ENCODE measurements at regions not wholly inside any gene's neighbourhood (a gene's known extent, or its start where the extent isn't known, plus 50 kb on each side); places are given as distances from the start of the nearest gene placed in this dataset.

DNA sequence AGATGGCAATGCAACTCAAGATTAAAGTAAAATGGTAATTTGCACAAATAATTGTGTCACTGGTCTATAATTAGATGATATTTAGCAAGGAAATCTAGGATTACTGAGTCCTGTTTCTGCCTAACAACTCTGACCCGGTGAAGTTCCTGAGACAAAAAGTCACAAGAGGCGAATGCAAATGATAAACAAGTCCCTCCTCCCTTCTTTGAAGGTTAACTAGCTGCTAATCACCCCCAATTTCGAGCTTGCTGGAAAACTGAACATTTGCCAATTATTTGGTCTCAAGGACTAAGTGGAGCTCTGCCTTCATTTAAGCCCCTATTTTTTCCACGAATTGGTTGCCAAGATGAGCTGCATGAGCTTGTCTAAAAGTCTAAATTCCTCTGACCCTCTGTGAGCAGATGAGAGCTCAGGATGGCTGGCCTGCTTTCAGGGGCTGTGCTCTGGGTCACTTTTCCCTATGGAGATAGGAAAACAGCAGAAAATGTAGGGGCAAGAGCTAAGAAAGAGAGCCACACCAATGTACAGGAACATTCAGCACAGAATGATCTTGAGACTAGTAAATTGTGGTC lies 127.3 kb downstream of the MBL2 start:
- DNase-seq (ENCODE audit: low read depth), result no peak

GRCh38 chr10:52649511-52649910 lies 123.1 kb downstream of the MBL2 start:
- DNase-seq (ENCODE audit: low read depth), result peak; percentile 54

DNA sequence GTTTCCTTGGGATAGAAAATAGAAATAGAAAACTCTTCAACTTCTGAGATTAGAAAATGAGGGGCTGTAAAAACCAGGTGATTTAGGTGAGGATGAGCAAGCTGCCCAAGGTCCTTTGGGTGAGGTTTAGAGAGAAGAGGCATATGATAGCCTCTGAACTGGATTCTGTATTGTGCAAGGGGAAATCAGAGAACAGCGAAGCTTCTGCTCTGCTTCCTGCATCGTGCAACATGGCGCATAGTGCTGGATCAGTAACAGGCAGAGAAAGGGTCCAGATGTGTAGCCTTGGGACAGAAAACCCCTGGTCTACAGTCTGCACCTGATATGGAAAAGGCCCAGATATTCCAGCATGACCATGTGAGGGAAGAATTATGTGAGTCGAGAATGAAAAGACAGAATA lies 121.7 kb downstream of the MBL2 start:
- DNase-seq (ENCODE audit: low read depth), result no peak

DNA sequence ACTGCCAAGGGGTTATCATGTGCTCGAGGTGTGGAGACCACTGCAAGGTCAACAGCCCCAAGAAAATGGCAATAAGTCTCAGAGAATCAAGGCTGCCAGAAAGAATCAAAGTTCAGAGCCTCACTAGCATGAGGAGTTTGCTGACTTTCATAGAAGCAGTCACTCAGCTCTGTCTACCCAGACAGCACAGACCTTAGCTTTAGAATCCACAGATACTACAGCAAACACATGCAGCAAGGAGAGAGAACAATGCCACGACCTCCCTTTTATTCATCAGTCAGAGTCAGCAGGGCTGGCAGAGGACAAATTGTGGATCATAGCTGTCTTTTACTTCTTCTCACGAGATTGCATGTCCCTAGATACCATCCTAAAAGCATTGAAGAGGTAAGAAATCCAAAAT lies 121.3 kb downstream of the MBL2 start:
- DNase-seq (ENCODE audit: low read depth), result no peak

DNA sequence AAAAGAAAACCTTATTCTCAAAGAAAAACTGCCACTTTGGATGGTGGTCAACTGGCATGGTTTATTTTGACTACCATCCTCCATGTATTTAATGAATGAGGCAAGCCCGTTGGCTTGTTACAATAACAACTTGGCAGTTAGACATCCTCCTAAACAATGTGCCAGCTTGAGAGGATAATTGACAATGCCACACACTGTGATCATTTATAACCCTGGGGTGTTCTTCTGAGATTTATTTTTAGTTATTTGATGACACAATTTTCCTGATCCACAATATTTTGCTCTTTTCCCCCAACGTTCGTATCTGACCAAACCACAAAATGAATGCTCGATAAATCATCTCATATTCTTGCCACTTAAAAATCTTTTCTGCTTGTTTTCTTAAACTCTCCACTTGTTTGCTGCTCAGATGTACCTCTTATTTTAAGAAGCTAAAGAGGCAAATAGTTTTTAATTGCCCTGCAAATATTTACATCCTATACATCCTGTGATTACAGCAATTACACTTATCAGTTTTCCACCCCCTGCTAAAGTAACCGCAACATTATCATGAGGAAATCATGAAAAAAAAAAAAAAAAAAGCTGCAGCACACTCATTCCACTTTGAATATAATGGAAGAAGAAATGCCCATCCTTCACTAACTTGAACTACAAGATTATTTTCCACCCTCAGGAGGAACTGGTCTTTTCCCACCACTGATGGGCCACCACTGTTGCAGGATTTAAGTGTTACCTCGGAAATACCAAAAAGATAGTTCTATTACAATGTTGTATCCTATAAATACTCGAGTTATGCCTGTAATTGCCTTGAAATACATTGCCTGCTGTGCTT lies 119.9 kb downstream of the MBL2 start:
- DNase-seq (ENCODE audit: low read depth), result peak; percentile 78

GRCh38 chr10:52653263-52653909 lies 119.2 kb downstream of the MBL2 start:
- DNase-seq (ENCODE audit: low read depth), result peak; percentile 19

DNA sequence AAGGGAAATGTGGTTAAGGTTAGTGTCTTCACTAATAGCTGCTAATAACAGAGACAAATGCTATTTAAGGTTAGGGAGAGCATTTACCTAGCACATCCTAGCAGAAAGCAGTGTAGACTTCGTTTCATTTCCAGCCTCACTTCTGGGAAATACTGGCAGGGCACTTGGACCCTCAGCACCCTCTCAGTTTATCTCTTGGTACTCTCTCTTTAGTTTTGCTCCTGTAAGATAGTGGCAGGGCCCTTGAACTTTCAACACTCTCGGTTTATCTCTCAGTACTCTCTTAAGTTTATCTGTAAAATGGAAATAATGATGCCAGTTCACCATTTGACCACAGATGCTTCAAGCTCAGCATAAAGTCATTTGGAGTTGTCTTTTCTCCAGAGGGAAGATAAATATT lies 118.4 kb downstream of the MBL2 start:
- DNase-seq (ENCODE audit: low read depth), result no peak

DNA sequence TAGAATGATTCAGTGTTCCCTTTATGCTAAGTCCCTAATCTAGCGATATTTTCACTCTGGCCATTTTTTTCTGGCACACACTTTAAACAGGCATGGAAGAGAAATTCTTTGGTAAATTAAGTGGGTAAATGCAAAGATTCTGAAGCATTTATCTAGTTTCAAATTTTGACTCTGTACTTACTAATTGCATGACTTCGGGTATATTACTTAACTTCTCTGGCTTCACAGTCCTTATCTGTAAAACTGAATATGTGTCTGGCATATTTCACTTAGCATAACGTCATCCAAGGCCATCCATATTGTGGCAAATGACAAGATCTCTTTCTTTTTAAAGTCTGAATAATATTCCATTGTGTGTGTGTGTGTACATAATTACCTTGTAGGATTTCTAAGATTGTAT lies 114.5 kb downstream of the MBL2 start:
- no peak for DNase-seq (ENCODE audit: low read depth)

GRCh38 chr10:52659085-52659484 lies 113.5 kb downstream of the MBL2 start:
- no peak for DNase-seq (ENCODE audit: low read depth)

GRCh38 chr10:52662256-52662655 lies 110.3 kb downstream of the MBL2 start:
- no peak for DNase-seq (ENCODE audit: low read depth)

- DNase-seq (ENCODE audit: low read depth), result no peak
Observed at GRCh38 chr10:52663161-52663560, 109.4 kb downstream of the MBL2 start.

DNA sequence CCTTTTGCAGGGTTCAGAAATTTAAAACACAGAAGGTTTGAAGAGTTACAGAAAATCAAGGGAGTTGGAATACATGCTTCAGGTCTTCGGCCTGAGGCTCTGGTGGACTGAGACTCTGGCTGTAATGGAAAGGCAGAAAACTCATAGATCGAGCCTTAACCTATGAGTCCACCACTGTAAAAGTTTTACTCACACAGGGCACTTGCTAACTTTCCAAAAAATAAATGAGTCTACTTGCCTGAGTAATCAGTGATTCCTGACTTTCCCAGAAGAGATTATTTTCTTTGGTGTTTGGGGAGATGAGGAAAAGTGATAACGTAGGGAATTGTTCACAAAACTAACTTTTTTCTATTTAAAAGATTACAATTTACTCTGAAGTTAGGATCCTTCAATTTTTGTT lies 108.0 kb downstream of the MBL2 start:
- peak; percentile 55 for DNase-seq (ENCODE audit: low read depth)

DNA sequence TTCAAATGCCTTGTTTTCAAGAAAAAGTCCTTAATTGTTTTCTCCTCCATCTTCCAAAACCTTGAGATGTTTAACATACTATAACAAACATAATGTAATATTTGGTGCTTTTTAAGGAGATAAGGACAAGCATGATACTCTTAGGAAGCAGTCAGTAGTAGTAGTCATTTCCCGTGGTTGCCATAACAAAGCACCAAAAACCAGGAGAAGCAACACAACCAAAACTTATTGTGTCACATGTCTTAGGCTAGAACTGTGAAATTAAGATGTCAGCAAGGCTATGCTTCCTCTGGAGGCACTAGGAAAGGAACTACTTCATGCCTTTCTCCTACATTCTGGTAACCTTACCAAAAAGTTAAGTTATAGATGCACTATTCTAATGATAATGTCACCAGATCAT lies 106.8 kb downstream of the MBL2 start:
- no peak for DNase-seq (ENCODE audit: low read depth)

DNA sequence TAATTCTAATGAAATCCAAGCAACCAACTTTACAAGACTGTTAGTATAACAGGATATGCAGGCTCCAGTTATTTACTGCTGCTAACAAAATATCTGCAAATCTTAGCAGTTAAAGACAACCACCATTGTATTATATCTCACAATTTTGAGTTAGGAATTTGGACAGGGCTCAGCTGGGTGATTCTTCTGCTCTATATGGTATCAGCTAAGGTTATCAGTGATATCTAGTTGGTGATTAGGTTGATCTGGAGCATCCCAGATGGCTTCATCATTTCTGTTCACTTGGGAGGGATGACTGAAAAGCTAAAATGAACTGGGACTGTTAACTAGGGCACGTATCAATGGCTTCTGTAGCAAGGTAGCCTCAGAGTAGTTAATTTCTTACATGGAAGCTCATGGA lies 105.7 kb downstream of the MBL2 start:
- no peak for DNase-seq (ENCODE audit: low read depth)

DNA sequence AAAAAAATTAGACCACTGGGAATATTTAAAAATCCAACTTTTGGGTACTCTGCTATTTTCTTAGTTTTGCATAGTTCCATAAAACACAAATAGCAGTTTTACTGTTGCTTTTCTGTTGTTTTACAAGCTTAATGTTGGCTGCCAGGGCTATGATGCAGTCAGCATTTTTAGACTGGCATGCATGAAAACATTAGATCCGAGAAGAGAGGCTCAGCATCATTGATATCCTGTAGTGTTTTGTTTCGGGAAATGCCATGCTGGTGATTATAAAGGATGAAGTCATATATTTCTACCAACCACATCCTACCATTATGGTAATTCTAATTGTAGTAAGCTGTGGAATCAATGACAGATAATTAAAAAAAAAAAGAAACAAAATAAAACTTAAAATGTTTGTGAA lies 104.6 kb downstream of the MBL2 start:
- peak; percentile 79 for DNase-seq (ENCODE audit: low read depth)

GRCh38 chr10:52672880-52673279 lies 99.7 kb downstream of the MBL2 start:
- no peak for DNase-seq (ENCODE audit: low read depth)

DNA sequence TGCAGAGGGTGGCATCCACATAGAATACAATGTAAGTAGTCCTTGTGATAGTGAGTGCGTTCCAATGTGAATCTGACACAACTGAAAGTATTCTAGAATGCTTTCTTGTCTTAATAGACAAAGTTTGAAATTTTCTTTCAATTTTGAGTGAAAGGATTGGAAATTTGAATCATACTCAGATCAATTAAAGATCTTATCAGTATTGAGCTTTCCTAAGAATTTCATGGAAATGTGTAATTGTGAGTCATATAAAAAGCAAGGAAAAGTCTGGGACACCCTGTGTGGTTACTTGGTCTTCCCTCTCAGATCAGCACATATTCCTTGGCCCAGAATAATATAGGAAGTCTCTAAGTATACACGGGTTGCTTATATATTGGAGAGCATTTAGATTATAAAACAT lies 99.1 kb downstream of the MBL2 start:
- no peak for DNase-seq (ENCODE audit: low read depth)

- no peak for DNase-seq (ENCODE audit: low read depth)
Observed at GRCh38 chr10:52674474-52674873, 98.1 kb downstream of the MBL2 start.

DNA sequence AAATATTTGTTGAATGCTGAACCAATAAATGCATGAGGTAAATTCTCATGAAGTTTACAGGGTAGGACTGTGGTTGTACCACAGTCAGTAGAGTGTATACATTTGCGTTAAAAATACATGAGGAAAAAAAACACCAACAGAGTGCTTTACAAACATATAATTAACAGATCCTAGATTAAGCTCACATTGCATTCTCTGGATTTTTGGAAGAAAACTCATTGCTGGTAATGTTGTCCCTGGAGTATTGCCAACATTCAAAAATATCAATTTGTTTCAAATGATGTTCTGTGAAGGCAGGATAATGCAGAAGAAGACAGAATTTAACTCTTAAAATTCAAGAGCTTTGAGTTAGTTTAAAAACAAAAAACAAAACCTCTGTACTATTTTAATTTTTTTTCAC lies 95.5 kb downstream of the MBL2 start:
- DNase-seq (ENCODE audit: low read depth), result peak; percentile 74

GRCh38 chr10:52678611-52679010 lies 94.0 kb downstream of the MBL2 start:
- peak; percentile 16 for DNase-seq (ENCODE audit: low read depth)

- DNase-seq (ENCODE audit: low read depth), result no peak
Observed at GRCh38 chr10:52679117-52679516, 93.5 kb downstream of the MBL2 start.

- DNase-seq (ENCODE audit: low read depth), result peak; percentile 16
Observed at GRCh38 chr10:52682766-52683165, 89.8 kb downstream of the MBL2 start.

- no peak for DNase-seq (ENCODE audit: low read depth)
Observed at GRCh38 chr10:52683776-52684175, 88.8 kb downstream of the MBL2 start.

Data from EH (cell line).